Keratinocyte (primary cell): ENCODE measurements at regions not wholly inside any gene's neighbourhood (a gene's known extent, or its start where the extent isn't known, plus 50 kb on each side); places are given as distances from the start of the nearest gene placed in this dataset.

Source experiments
- DNase-seq: peaks from one replicate; pipeline ENCODE4 v3.0.0-alpha.2; 2011; ENCODE audit warnings: low read depth, missing footprints, low spot score
- FAIRE-seq: peaks from 2 replicates; lab custom pipeline; 2011; peaks lifted over from hg19 to GRCh38; lab: Jason Lieb, UNC
- H2AFZ ChIP-seq: 2 replicates; pipeline ENCODE4 v1.6.0; 2012; ENCODE audit warnings: low read length, control low read depth, inconsistent platforms; ENCODE audit not compliant: control insufficient read depth
- H3K27ac ChIP-seq: 2 replicates; pipeline ENCODE4 v1.5.1; 2011; ENCODE audit warnings: low read length; ENCODE audit not compliant: control insufficient read depth, insufficient read depth
- H3K27me3 ChIP-seq: 3 replicates; pipeline ENCODE4 v1.6.0; 2011; ENCODE audit warnings: low read length; ENCODE audit not compliant: control insufficient read depth, insufficient read depth; ENCODE audit errors: extremely low read depth
- H3K36me3 ChIP-seq, 2 experiments: 2 replicates in 1 of 2; 3 replicates in 1 of 2; pipeline ENCODE4 v1.5.1; 2011; ENCODE audit warnings: low read length in 2 of 2, mild to moderate bottlenecking in 1 of 2; ENCODE audit not compliant: control insufficient read depth in 2 of 2, insufficient read depth in 2 of 2; ENCODE audit errors: extremely low read depth in 1 of 2
- H3K4me1 ChIP-seq: 3 replicates; pipeline ENCODE4 v1.5.1; 2011; ENCODE audit warnings: low read length; ENCODE audit not compliant: control insufficient read depth, insufficient read depth; ENCODE audit errors: extremely low read depth
- H3K4me2 ChIP-seq: 3 replicates; pipeline ENCODE4 v1.6.0; 2011; ENCODE audit warnings: low read depth, low read length; ENCODE audit not compliant: control insufficient read depth, insufficient read depth; ENCODE audit errors: extremely low read depth
- H3K4me3 ChIP-seq, 3 experiments: fragments of 200-600 bp in 1 of 3; sonication (generic) in 1 of 3; 2 replicates in 2 of 3; 3 replicates in 1 of 3; pipeline ENCODE4 v1.5.1; 2011 to 2016; ENCODE audit warnings: low read length in 3 of 3, mild to moderate bottlenecking in 3 of 3, control low read depth in 2 of 3, inconsistent platforms in 1 of 3, low read depth in 1 of 3, mixed read lengths in 1 of 3, mixed run types in 1 of 3, moderate library complexity in 1 of 3; ENCODE audit not compliant: control insufficient read depth in 2 of 3, insufficient read depth in 2 of 3; ENCODE audit errors: extremely low read depth in 1 of 3
- H3K79me2 ChIP-seq: 2 replicates; pipeline ENCODE4 v1.6.0; 2012; ENCODE audit warnings: low read length; ENCODE audit not compliant: control insufficient read depth, insufficient read depth
- H3K9ac ChIP-seq: 3 replicates; pipeline ENCODE4 v1.6.0; 2011; ENCODE audit warnings: low read length; ENCODE audit not compliant: control insufficient read depth, insufficient read depth; ENCODE audit errors: extremely low read depth
- H3K9me1 ChIP-seq: 3 replicates; pipeline ENCODE4 v1.6.0; 2011; ENCODE audit warnings: low read length; ENCODE audit not compliant: control insufficient read depth, insufficient read depth; ENCODE audit errors: extremely low read depth
- H3K9me3 ChIP-seq: 2 replicates; pipeline ENCODE4 v1.5.1; 2012; ENCODE audit warnings: low read depth, low read length; ENCODE audit not compliant: control insufficient read depth
- H4K20me1 ChIP-seq: 3 replicates; pipeline ENCODE4 v1.6.0; 2011; ENCODE audit warnings: low read length; ENCODE audit not compliant: control insufficient read depth, insufficient read depth; ENCODE audit errors: extremely low read depth
- CTCF ChIP-seq, 3 experiments: IDR thresholded peaks in 1 of 3; conservative IDR thresholded peaks in 1 of 3; optimal IDR thresholded peaks in 1 of 3; 2 replicates in 2 of 3; 3 replicates in 1 of 3; pipeline versions ENCODE3 to v1.5.1; 2011; ENCODE audit warnings: low read length in 3 of 3, mild to moderate bottlenecking in 3 of 3, moderate library complexity in 2 of 3, control low read depth in 1 of 3, inconsistent platforms in 1 of 3; ENCODE audit not compliant: insufficient read depth in 2 of 3; ENCODE audit errors: extremely low read depth in 1 of 3
- EZH2 ChIP-seq: IDR thresholded peaks from one replicate; pipeline ENCODE4 v1.6.1; 2012; ENCODE audit warnings: inconsistent platforms, mild to moderate bottlenecking, low read length, moderate library complexity
- dilution Hi-C: fragments of 300-500 bp; cut with MboI; formaldehyde crosslinking; loops from one replicate; pipeline ENCODE4 v1.7.0; 2020; ENCODE audit warnings: low sequenced_read_pairs; ENCODE audit not compliant: extremely low pct_ligation_motif_present

- dilution Hi-C loops = no loop called here
- Histone ChIP-seq H3K4me3 (no peak overlapping the region), H3K27me3 (no peaks in the 10 kb centered on the region), H3K9me1 (no peaks in the 10 kb centered on the region), H3K4me2 (no peak overlapping the region), H3K79me2 (no peaks in the 10 kb centered on the region), H3K4me1 (no peaks in the 10 kb centered on the region), H3K9ac (no peak overlapping the region), H4K20me1 (no peaks in the 10 kb centered on the region), H3K9me3 (no peaks in the 10 kb centered on the region), H3K27ac (no peak overlapping the region), H3K36me3 (no peaks in the 10 kb centered on the region), H2AFZ (no peak overlapping the region)
- DNase-seq = no peak
- no peak for FAIRE-seq
- TF ChIP-seq EZH2 (no peak), CTCF (optimal IDR thresholded peaks at IDR 0.05 in 1 of 3, IDR thresholded peaks at IDR 0.05 in 1 of 3, conservative IDR thresholded peaks at IDR 0.05 in 1 of 3; ENCODE audit: extremely low read depth in 1 of 3, insufficient read depth in 2 of 3, low read length in 3 of 3) (no peak)
Observed at GRCh38 chr6:25042036-25042521, 106.3 kb upstream of the RIPOR2 start.

GRCh38 chr6:25042536-25042935, 106.8 kb upstream of the RIPOR2 start:
- no peaks in the 10 kb centered on the region for H3K9me1 ChIP-seq
- no peak overlapping the region for H3K4me3 ChIP-seq
- no peak overlapping the region for H3K4me2 ChIP-seq
- TF ChIP-seq EZH2 (no peak), CTCF (optimal IDR thresholded peaks at IDR 0.05 in 1 of 3, IDR thresholded peaks at IDR 0.05 in 1 of 3, conservative IDR thresholded peaks at IDR 0.05 in 1 of 3; ENCODE audit: extremely low read depth in 1 of 3, insufficient read depth in 2 of 3, low read length in 3 of 3) (peak in 2 of 3 experiments; percentile 16 to 20)
- H4K20me1 ChIP-seq = no peaks in the 10 kb centered on the region
- no peak overlapping the region for H3K27ac ChIP-seq
- H3K9ac ChIP-seq = no peak overlapping the region
- no peak for FAIRE-seq
- DNase-seq = no peak
- H3K4me1 ChIP-seq = no peaks in the 10 kb centered on the region
- H3K36me3 ChIP-seq = no peaks in the 10 kb centered on the region
- no peak overlapping the region for H2AFZ ChIP-seq
- H3K9me3 ChIP-seq = no peaks in the 10 kb centered on the region
- no peaks in the 10 kb centered on the region for H3K79me2 ChIP-seq
- dilution Hi-C loops = no loop called here
- no peaks in the 10 kb centered on the region for H3K27me3 ChIP-seq
